HEK293 (cell line): ENCODE measurements at regions not wholly inside any gene's neighbourhood (a gene's known extent, or its start where the extent isn't known, plus 50 kb on each side); places are given as distances from the start of the nearest gene placed in this dataset.
"Not testable (repeated sequence)": the region's sequence is repeated elsewhere in the genome, so short reads cannot be mapped to it uniquely, and the experiment has no call there.

Experiments used
- CTCF ChIA-PET: fragments of 350-600 bp; formaldehyde crosslinking; extraction: SDS; loops from one replicate; lab custom pipeline; 2021; ENCODE audit warnings: antibody characterized with exemption; lab: Yijun Ruan, JAX
- POLR2A ChIA-PET: fragments of 300-600 bp; formaldehyde crosslinking; extraction: SDS; loops from one replicate; lab custom pipeline; 2020; ENCODE audit warnings: antibody characterized with exemption, inconsistent platforms; lab: Yijun Ruan, JAX
- H3K27ac ChIP-seq: fragments of 200-500 bp; sonication (Bioruptor generic); 2 replicates; pipeline ENCODE4 v1.5.1; 2014; ENCODE audit warnings: low read depth, low read length, control low read depth, inconsistent platforms; ENCODE audit errors: extremely low read depth
- H3K36me3 ChIP-seq, 2 experiments: fragments of 200-500 bp in 1 of 2; sonication (Bioruptor generic) in 1 of 2; 1 replicate in 1 of 2; 2 replicates in 1 of 2; pipeline ENCODE4 v1.5.1; 2014 to 2017; ENCODE audit warnings: inconsistent platforms in 2 of 2, low read length in 2 of 2; ENCODE audit not compliant: control insufficient read depth in 2 of 2, insufficient read depth in 1 of 2
- H3K4me1 ChIP-seq: fragments of 200-500 bp; sonication (Bioruptor generic); 2 replicates; pipeline ENCODE4 v1.5.1; 2014; ENCODE audit warnings: mild to moderate bottlenecking, low read length, inconsistent platforms; ENCODE audit not compliant: control insufficient read depth, insufficient read depth
- H3K4me3 ChIP-seq: 2 replicates; pipeline ENCODE4 v1.5.1; 2011; ENCODE audit warnings: low read depth, mild to moderate bottlenecking, control low read depth, low read length, moderate library complexity
- H3K9me3 ChIP-seq: fragments of 200-500 bp; sonication (Bioruptor generic); 2 replicates; pipeline ENCODE4 v1.5.1; 2014; ENCODE audit warnings: low read depth, low read length, inconsistent platforms; ENCODE audit not compliant: control insufficient read depth, insufficient read depth
- EGR2 ChIP-seq: fragments of 450-650 bp; formaldehyde crosslinking; IDR thresholded peaks from 2 replicates; pipeline ENCODE4 v1.5.1; 2016; ENCODE audit warnings: low read depth, missing biosample characterization, missing genetic modification characterization
- GLI2 ChIP-seq: fragments of 450-650 bp; formaldehyde crosslinking; IDR thresholded peaks from 2 replicates; pipeline ENCODE4; 2017; ENCODE audit warnings: missing biosample characterization, missing genetic modification characterization, low read depth, borderline replicate concordance
- MYNN ChIP-seq: fragments of 450-650 bp; formaldehyde crosslinking; IDR thresholded peaks from 2 replicates; pipeline ENCODE4 v1.5.1; 2016; ENCODE audit warnings: missing biosample characterization, missing genetic modification characterization, borderline replicate concordance
- MZF1 ChIP-seq: fragments of 450-650 bp; formaldehyde crosslinking; IDR thresholded peaks from 2 replicates; pipeline ENCODE4 v1.5.1; 2017; ENCODE audit warnings: missing biosample characterization, missing genetic modification characterization, borderline replicate concordance
- PRDM2 ChIP-seq: fragments of 450-650 bp; formaldehyde crosslinking; IDR thresholded peaks from 2 replicates; pipeline ENCODE4 v1.5.1; 2016; ENCODE audit warnings: missing biosample characterization, missing genetic modification characterization, borderline replicate concordance
- RBAK ChIP-seq: fragments of 450-650 bp; formaldehyde crosslinking; IDR thresholded peaks from 2 replicates; pipeline ENCODE4 v1.5.1; 2016; ENCODE audit warnings: missing biosample characterization, missing genetic modification characterization
- ZNF157 ChIP-seq: fragments of 450-650 bp; formaldehyde crosslinking; IDR thresholded peaks from 2 replicates; pipeline ENCODE4 v1.5.1; 2016; ENCODE audit warnings: missing biosample characterization, missing genetic modification characterization
- ZNF19 ChIP-seq: fragments of 450-650 bp; formaldehyde crosslinking; IDR thresholded peaks from 2 replicates; pipeline ENCODE4; 2016; ENCODE audit warnings: missing biosample characterization, missing genetic modification characterization, low read depth
- ZNF202 ChIP-seq: fragments of 450-650 bp; formaldehyde crosslinking; IDR thresholded peaks from 2 replicates; pipeline ENCODE4 v1.5.1; 2016; ENCODE audit warnings: missing biosample characterization, missing genetic modification characterization, borderline replicate concordance
- ZNF221 ChIP-seq: fragments of 450-650 bp; formaldehyde crosslinking; IDR thresholded peaks from 2 replicates; pipeline ENCODE4 v1.5.1; 2017; ENCODE audit warnings: missing biosample characterization, missing genetic modification characterization, borderline replicate concordance
- ZNF292 ChIP-seq: fragments of 450-650 bp; formaldehyde crosslinking; IDR thresholded peaks from 2 replicates; pipeline ENCODE4 v1.5.1; 2016; ENCODE audit warnings: low read depth, missing biosample characterization, missing genetic modification characterization, borderline replicate concordance
- ZNF423 ChIP-seq: fragments of 450-650 bp; formaldehyde crosslinking; IDR thresholded peaks from 2 replicates; pipeline ENCODE4 v1.5.1; 2016; ENCODE audit warnings: missing biosample characterization, missing genetic modification characterization
- ZNF501 ChIP-seq: fragments of 450-650 bp; formaldehyde crosslinking; IDR thresholded peaks from 2 replicates; pipeline ENCODE4 v1.5.1; 2016; ENCODE audit warnings: missing biosample characterization, missing genetic modification characterization
- ZNF621 ChIP-seq: fragments of 450-650 bp; formaldehyde crosslinking; IDR thresholded peaks from 2 replicates; pipeline ENCODE4 v1.5.1; 2017; ENCODE audit warnings: missing biosample characterization, missing genetic modification characterization
- ZNF626 ChIP-seq: fragments of 450-650 bp; sonication (Bioruptor Pico); formaldehyde crosslinking; IDR thresholded peaks from 2 replicates; pipeline ENCODE4 v1.5.1; 2018; ENCODE audit warnings: missing biosample characterization, missing genetic modification characterization, inconsistent platforms
- ZNF707 ChIP-seq: fragments of 450-650 bp; formaldehyde crosslinking; IDR thresholded peaks from 2 replicates; pipeline ENCODE4 v1.5.1; 2016; ENCODE audit warnings: missing biosample characterization, missing genetic modification characterization
- ZNF76 ChIP-seq: fragments of 450-650 bp; formaldehyde crosslinking; IDR thresholded peaks from 2 replicates; pipeline ENCODE4; 2016; ENCODE audit warnings: low read depth, missing biosample characterization, missing genetic modification characterization, borderline replicate concordance
- TF ChIP-seq, protein P1 (sequence below): fragments of 450-650 bp; formaldehyde crosslinking; IDR thresholded peaks from 2 replicates; pipeline ENCODE4 v1.5.1; 2016; ENCODE audit warnings: missing biosample characterization, missing genetic modification characterization
- TF ChIP-seq, protein P2 (sequence below): sonication (generic); formaldehyde crosslinking; IDR thresholded peaks from 2 replicates; pipeline ENCODE4 v1.8.1; 2022; ENCODE audit warnings: mild to moderate bottlenecking, moderate library complexity, missing genetic modification reagents

GRCh38 chr4:19205853-19206252, 1045.9 kb upstream of the SLIT2 start:
- no peak overlapping the region for H3K4me3 ChIP-seq
- POLR2A ChIA-PET: no interaction called here
- H3K9me3 ChIP-seq: no peaks in the 10 kb centered on the region
- CTCF ChIA-PET: interaction anchor here (0.6 kb wide), 1 partner anchor 1205 kb away, joined by 3 read pairs; no protein-coding TSS in a partner anchor
- H3K36me3 ChIP-seq: no peaks in the 10 kb centered on the region
- H3K27ac ChIP-seq: no peak overlapping the region
- TF ChIP-seq ZNF707 (tag by site-specific recombination) (no peak), ZNF423 (tag by site-specific recombination) (no peak), ZNF76 (tag by site-specific recombination) (no peak), MYNN (no peak), ZNF501 (tag by site-specific recombination) (no peak), EGR2 (tag by site-specific recombination) (no peak), PRDM2 (tag by site-specific recombination) (no peak), ZNF157 (no peak), ZNF202 (no peak), MZF1 (no peak), RBAK (tag by site-specific recombination) (no peak), ZNF19 (tag by site-specific recombination) (no peak), ZNF292 (tag by site-specific recombination) (no peak), ZNF621 (tag by site-specific recombination) (no peak), ZNF626 (tag by site-specific recombination) (no peak), GLI2 (tag by site-specific recombination) (no peak), ZNF221 (tag by site-specific recombination) (no peak)
- TF ChIP-seq, protein P1, sequence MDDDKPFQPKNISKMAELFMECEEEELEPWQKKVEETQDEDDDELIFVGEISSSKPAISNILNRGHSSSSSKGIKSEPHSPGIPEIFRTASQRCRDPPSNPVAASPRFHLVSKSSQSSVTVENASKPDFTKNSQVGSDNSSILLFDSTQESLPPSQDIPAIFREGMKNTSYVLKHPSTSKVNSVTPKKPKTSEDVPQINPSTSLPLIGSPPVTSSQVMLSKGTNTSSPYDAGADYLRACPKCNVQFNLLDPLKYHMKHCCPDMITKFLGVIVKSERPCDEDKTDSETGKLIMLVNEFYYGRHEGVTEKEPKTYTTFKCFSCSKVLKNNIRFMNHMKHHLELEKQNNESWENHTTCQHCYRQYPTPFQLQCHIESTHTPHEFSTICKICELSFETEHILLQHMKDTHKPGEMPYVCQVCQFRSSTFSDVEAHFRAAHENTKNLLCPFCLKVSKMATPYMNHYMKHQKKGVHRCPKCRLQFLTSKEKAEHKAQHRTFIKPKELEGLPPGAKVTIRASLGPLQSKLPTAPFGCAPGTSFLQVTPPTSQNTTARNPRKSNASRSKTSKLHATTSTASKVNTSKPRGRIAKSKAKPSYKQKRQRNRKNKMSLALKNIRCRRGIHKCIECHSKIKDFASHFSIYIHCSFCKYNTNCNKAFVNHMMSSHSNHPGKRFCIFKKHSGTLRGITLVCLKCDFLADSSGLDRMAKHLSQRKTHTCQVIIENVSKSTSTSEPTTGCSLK (tag by site-specific recombination): no peak
- TF ChIP-seq, protein P2, sequence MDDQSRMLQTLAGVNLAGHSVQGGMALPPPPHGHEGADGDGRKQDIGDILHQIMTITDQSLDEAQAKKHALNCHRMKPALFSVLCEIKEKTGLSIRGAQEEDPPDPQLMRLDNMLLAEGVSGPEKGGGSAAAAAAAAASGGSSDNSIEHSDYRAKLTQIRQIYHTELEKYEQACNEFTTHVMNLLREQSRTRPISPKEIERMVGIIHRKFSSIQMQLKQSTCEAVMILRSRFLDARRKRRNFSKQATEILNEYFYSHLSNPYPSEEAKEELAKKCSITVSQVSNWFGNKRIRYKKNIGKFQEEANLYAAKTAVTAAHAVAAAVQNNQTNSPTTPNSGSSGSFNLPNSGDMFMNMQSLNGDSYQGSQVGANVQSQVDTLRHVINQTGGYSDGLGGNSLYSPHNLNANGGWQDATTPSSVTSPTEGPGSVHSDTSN (CRISPR knock-in tag): no peak
- TF ChIP-seq, all 188 proteins: peak for 0
- no peaks in the 10 kb centered on the region for H3K4me1 ChIP-seq

DNA sequence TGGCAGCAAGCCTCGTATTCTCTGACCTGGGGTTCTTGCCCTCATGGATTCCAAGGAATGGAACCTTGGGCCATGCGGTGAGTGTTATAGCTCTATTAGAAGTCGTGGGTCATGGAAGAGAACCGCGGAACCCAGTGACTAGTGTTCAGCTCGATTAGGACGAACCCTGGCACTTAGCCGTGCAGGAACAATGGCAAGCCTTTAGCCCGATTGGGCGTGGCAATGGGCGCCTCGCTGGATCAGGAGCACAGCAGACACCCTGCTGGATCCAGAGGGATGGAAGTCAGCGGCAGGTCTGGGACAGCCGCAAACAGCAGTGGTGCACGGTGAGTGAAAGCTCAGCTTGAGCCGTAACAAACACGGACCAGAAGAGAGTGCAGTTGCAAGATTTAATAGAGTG, 1053.9 kb upstream of the SLIT2 start:
- POLR2A ChIA-PET, H3K36me3 ChIP-seq, H3K9me3 ChIP-seq, H3K4me1 ChIP-seq, H3K27ac ChIP-seq, H3K4me3 ChIP-seq, CTCF ChIA-PET: not testable (repeated sequence)
